NCI-H345 (cell line): ENCODE measurements at regions not wholly inside any gene's neighbourhood (a gene's known extent, or its start where the extent isn't known, plus 50 kb on each side); places are given as distances from the start of the nearest gene placed in this dataset.

Source experiments
- DNase-seq: peaks from one replicate; lab custom pipeline; 2025; lab: John Stamatoyannopoulos, UW

DNA sequence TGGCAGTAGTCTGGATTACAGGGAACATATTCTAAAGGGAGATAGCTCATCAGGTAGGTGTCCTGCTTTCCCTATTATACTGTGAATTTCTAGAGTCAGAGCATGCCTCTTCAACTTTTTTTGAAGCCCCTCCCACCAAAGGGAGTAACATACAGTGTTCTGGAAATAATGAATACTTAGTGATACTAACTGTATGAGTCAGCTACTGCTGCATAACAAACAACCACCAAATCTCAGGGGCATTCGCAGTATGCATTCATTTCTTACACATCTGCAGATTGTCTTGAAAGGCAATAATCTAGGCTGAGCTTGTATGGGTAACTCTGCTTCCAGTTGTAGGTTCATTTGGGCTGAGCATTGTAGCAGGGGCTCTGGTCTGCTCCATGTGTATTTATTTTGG, 409.7 kb upstream of the SPRED2 start:
- no peak for DNase-seq

DNA sequence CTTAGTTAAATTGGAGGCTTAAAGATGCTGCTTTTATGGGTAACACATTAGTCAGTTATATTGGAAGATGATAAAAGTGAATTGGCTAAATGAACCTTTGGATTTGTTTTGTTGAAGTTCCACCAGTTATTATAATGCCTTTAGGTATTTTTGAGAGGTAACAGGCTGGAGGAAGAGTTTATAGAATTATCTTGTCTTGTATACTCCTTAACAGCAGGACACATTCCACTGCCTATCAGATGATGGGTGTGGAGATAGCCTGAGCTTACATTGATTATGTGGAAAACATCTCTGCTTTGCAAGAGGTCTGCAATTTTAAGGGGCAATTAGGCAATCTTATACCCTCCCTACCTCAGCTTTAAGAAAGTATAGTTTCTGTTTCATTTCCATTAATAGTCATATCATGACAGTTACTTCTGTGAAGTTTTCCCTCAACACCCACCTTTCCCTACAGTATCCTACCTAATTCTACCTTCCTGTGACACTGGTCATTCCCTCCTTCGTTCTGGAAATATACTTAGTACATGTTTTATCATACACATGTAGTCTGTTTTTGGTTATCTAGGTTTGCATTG, 403.7 kb upstream of the SPRED2 start:
- no peak for DNase-seq

DNA sequence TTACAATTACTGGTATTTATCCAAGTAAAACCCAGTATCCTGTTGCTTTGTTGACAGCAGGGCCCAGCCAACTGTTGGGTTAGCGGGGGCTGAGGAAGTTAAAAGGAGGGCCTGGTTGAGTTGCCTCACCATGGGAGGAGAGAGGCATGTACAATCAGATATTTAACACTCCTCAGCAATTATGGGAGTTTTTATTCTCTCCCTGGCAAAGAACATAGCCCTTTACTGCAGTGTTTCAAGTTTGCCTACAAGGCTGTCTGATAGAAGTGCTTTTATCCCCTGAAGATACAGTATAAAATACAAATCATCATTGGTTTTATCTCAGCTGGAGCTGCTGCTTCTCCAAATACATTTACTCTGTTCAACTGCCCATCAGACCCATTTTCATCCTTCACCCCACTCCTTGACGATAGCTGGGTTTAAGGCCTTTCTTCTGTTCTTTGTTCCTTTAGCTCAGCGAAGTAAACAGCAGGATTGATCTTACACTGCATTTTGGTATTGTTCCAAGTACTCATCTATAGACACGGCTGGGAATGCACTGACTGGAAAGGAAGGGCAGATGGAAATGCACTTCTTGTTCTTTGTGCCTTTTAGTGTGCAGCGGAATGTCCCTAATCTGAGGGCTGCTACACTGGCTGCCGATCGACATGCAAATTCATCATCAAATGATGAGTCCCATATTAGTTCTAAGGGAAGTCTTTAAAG, 402.5 kb upstream of the SPRED2 start:
- peak; percentile 23 for DNase-seq

DNA sequence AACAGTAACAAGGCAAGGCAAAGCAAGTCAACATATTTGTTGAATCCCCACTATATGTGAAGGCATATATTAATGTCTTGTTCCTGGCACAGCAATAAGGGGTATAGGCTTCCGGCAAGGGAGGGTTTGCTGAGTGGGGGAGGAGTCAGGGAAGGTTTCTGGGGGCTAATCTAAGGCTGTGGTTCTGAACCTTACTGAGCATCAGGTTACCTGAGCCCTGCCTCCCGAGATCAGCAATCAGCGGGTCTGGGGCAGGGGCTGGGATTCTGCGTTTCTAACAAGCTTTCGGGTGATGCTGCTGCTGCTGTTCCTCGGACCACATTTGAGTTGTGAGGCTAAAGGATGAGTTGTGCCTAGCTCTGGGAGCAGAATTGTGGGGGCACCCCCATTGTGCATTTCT, 401.7 kb upstream of the SPRED2 start:
- no peak for DNase-seq

DNA sequence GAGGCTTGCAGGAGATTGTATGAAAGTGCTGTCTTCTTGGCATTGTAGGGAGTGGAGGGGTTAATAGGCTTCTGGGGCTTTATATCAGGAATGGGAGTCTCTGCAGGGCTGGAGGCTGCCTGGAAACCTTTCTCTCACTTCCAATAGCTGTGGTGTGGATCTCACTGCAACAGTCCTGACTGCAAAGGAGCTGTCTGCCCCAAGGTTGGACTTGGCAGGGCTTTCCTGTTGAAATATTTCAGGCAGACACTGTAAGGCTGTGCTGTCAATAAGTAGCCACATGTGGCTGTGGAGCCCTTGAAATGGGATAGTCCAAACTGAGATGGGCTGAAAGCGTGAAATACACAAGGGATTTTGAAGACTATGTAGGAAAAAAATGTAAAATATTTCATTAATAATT, 399.1 kb upstream of the SPRED2 start:
- DNase-seq: no peak

DNA sequence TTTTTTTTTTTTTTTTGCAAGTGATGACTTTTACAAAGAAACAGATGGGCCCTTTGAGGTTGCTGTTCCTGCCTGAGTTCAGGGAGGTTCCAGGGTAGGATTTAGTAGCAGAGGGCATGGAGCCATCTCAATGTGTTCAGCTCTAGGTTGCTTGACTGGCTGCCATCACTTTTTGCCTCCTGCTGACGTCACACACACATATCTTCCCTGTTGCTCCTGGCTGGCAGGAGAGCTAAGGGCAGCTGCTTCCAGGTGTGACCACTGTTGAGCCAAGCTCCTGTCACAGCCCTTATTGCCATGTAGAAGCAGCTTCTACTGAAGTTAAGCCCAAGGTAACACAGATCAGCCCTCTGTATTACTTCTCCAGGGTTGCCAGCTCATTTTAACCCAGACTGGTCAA, 394.2 kb upstream of the SPRED2 start:
- no peak for DNase-seq

DNA sequence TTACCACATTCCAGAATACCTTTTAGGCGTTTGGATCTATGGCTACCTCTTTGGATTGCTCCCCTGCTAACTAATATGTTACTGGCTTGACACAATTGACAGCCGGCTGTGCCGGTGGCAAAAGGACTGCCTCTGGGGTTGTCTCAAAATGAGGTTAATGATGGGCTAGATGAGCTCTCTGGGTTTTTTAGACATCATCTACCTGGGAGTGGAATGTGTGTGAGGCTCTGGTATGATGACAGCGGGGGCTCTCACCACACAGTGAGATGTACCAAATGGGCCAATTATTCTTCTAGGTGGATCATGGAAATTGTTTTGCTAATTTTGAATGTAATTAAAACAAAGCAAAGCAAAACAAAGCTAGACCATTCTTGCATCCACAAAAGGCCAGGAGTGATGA, 391.1 kb upstream of the SPRED2 start:
- DNase-seq: no peak

DNA sequence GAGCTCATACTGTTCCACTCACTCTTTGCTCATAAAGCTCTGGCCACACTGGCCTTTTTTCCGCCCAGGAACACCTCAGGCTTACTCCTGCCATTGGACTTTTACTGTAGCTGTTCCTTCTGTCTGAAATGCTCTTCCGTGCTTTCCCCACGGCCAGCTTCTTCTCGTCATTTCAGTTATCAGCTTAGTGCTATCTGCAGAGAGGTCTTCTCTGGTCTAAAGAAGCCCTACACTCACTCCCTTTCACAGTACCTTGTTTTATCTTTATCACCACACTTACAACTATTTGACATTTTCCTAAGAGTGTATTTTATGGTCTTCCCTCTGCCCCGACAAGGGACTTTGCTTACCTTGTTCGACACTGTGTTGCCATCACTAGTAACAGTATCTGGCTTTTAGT, 388.1 kb upstream of the SPRED2 start:
- DNase-seq: no peak

DNA sequence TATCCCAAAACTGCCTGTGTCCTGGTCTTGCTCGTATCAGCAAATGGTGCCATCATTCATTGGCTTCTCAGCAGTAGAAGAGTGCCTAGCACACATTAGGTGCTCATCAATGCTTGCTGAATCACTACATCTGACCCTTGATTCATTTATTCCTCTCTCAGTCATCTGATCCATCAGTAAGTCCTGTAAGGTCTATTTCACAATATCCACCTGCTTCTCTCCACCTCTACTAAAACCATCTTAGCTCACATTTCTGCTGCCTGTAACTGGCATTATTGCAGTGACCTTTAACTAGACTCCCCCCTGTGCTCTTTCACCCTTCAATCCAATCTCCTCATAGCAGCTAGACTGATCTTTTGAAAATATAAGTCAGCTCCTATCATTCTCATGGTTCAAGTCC, 387.6 kb upstream of the SPRED2 start:
- DNase-seq: no peak

DNA sequence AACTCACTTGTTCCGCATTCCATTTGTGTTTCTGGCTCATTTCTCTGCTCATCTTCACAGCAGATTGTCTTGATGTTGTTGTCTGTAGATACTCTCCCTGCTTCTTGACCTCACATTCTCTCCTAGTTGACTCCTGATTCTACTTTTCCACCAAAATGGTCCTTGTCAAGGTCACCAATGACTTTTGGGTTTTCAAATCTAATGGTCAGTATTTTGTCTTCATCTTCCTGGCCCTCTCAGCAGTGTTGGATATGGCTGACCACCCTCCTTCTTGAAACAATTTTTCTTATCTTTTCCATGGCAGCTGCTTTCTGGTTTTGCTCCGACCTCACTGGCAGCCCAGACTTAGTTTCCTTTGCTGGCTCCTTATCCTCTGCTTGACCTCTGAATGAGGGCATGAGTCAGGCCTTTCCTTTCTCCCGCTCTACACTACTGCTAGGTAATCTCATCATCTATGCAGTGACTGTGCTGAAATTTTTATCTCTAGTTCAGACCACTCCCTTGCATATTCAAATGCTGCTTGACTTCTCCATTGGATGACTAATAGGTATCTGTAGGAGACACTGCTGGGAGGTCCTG, 386.6 kb upstream of the SPRED2 start:
- no peak for DNase-seq

DNA sequence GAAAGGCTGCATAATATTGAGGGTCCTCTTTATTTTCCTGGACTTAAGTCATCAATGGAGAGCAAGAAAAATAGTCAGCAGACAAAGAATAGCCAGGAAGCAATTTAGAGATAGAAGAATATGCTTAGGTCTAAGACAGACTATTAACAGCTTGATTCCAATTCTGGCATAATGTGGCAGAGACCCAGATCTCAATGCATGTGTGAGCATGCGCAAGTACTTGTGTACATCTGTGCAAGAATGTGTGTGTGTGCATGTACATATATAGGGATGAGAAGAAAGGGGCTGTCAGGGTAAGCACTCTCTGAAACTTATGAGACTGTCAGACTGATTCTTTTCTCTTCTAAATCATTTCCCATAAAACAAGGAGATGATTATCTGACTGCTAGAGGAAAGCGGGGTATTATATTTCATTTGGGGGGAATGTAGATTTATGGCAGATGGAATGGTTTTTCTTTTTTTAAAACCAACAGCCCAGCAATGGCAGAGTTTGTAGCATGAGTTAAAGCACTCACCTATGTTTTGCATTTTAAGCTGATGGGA, 381.3 kb upstream of the SPRED2 start:
- no peak for DNase-seq

DNA sequence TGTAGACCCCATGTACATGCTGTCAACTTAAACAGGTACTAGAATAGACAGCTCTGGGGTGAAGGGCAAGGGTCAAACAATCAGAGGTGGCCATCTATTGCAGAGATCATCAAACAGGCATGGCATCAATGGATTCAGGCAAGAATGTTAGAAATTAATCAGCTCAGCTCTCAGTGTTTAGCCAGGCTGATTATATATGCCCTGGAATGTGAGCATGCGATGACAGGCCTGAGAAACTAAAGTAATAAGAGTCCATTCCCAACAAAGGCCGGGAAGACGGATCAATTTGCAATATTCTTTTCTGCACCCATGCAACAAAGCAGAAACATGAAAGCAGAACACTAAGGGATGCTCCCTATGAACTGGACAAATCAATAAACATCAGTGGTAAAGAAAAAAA, 380.5 kb upstream of the SPRED2 start:
- DNase-seq: no peak

DNA sequence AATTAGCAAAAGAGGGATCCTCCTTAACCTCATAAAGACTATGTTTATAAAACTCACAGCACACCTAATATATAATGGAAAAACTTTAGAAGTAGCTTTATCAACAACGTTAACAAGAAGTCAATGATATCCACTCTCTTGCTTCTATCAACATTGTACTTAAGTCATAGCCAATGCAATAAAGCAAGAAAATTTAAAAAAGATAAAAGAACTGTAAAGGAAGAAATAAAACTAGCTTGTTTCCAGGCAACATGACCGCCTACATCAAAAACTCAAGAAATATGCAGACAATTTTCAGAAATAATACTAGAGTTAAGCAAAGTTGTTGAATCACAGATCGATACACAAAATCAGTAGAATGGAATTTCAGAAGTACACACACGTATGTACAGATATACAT, 375.5 kb upstream of the SPRED2 start:
- DNase-seq: no peak

DNA sequence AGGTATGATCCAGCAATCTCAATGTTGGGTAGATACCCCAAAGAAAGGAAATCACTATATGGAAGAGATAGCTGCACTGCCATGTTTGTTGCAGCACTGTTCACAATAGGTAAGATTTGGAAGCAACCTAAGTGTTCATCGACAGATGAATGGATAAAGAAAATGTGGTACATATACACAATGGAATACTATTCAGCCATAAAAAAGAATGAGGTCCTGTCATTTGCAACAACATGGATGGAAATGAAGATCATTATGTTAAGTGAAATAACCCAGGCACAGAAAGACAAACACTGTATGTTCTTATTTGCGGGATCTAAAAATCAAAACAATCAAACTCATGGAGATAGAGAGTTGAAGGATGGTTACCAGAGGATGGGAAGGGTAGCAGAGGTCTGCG, 372.4 kb upstream of the SPRED2 start:
- no peak for DNase-seq

DNA sequence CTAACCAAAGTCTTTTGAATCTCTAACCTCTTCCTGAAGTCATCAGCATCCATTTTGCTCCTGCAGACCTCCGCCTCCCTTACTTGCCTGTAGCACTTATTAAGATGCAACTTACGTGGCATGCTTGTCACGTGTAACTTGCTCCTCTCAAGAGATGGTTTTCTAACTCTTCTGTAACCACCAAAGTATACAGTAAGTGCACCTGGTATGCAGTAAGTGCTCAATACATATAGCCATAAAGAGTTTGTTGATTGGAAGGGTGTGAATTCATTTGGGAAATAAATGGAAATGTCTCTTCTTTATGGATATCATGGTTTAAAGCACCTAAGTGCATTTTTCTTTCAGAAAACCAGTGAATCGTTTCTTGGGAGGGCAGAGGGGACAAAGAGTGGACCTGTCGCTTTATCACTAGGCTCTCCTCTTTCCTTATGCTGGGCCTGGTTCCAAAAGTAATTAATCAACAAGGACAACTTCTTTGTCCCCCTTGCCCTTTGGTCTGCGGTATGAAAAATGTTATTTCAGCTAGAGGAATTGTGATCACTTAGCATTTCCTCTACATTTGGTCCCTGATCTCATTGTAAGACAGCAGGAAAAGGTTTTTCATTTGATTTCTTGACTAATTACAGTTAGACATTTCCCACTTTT, 370.0 kb upstream of the SPRED2 start:
- no peak for DNase-seq

DNA sequence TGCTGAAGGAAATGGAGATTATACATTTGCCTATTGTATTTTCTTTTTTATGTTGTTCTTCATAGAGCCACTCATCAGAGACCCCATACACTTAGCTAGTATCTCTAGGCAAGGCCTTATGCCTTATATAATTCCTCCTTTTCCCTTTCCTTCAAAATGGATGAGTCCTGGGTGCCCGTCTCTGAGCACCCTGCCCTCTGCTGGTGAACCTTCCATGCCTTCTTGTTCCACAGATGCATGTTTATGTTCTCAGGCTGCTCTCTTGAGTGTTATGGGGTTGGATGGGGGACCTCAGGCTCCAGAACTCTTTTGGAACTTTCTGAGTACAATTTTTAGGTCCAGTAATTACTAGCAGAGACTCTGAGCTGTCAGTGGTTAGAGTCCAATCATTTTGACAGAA, 368.6 kb upstream of the SPRED2 start:
- DNase-seq: no peak

DNA sequence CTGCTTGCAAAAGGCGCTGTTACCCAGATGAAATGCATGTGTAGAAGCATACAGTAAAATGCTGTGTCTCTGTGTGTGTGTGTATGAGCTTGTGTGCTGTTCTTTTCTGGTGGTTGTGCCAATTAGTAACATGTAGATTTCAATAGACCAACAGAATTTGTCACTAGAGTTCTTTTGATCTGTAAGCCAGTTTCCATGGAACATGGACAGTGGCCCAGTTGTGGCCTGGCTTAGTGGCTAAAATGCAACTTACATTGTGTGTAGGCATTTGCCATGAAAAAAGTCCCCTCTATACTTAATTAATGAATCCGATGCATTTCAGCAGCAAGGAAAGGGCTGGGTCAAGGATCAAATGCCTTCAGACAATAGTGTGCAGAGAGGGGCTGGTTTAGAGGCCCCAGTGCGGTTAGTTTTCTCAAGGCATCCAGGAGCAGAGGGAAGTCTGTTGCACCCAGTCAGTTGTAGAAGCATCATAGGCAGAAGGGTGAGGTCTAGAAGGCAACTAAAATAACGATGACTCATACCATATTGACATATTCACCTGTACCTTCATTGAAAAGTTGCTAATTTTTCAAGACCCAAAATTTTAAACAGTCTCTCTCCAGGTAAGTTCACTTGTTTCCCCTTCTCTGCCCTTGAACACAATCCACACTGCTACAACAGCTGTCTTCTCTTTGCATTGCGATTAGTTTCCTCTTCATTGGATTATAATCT, 366.9 kb upstream of the SPRED2 start:
- DNase-seq: no peak

DNA sequence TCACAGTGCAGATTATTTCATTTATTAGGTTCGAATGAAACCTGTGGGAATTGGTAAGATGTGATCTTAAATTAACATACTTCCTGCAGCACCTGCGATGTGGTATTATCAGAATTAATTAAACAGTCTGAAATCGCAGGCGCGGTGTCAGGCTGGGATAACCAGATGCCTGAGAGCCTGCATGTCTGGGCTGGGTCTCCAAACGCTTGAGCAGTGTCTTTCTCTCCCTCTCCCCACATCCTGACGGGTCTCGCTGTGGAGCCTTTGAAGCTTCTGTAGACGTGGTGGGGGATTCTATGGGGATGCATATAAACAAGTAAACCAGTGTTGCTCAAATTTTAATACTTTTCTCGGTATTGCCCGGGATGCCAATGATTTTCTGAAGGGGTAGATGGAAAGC, 366.2 kb upstream of the SPRED2 start:
- DNase-seq: no peak

DNA sequence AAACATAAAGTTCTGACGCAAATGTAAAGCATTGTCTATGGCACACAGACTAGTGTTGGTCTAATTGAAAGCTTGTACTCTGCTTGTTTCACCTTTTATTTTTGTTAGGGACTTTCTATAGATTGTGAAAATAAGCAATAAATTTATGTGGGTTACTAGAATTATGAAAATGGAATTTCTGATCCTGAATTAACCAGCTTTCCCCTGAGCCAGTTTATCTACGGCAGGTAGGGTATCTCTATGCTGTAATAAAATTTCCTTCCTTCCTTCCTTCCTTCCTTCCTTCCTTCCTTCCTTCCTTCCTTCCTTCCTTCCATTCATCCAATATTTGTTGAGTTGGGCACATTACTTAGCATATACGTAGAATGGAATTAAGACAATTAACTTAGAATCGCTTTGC, 362.6 kb upstream of the SPRED2 start:
- no peak for DNase-seq

DNA sequence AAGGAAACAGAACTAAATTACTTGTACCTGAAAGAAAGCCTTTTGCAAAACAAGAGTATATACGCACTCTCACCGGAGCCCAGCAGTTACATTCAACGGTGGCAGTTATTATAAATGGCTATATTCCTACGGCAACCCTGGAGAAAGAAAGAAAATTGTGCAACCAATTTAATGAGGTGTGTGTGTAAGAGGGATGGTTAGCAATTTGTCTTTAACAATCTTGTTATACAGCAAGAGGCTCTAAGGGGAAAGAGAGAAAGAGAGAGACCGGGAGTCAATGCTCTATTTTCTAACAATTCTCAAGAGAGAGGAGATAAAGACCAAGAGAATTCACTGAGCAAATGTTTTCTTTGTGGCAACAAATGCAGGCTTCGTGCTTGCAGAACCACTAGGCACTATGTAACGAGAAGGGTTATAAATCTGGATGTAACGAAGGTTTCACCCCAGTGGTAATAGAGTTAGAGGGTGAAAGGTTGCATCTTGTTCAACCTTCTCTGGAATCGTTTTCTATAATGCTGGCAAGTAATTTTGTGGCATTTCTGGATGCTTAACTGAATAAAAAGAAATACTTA, 359.1 kb upstream of the SPRED2 start:
- DNase-seq: no peak

DNA sequence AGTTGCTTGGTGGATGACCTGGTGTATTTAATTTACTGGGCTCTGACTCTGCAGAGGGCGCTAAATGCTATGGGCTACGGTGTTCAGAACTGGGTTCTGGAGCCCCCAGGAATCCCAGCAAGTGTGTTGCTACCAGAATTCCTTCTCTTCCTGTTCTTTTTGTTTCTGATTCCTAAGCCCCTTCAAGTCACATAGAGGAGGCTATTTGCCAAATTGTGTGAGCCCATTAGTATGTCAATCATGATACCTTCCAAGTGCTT, 358.2 kb upstream of the SPRED2 start:
- DNase-seq: no peak

DNA sequence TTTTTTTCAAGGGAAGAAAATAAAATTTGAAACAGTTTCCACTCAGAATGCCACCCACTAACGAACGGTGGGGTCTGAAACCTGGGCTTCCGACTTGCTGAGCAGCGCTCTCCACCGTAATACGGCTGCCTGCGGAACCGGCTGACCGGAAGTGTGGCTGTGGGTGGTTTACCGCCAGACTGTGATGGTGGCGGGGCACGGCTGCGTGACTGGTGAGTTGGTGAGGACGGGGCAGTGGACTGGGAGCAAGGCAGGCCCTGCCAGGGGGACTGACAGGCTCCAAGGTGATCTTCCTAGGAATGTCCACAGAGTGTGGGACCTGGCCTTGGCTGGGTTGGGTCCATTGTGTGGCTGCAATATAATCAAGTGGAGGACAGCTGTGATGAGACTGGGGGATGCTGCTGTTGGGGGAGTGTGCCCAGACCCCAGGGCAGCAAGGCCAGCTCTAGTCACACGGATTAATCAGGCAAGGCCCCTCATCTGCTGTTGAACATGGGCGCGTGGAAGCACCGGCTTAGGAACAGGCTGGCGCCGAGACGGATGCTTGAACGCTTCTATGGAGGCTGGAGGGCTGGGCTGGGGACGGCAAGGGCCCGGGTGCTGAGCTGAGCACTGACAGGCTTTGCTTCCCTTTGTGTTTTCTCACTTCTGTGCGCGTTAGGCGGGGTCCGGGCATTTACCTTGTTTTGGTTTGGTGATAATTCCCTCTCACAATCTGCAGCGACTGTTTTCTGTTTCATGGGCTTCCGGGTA, 357.7 kb upstream of the SPRED2 start:
- no peak for DNase-seq
